ENCODE measurements at regions not wholly inside any gene's neighbourhood (a gene's known extent, or its start where the extent isn't known, plus 50 kb on each side); places are given as distances from the start of the nearest gene placed in this dataset.

GRCh38 chr6:18897350-18897749, 510.2 kb downstream of the RNF144B start:
- Histone ChIP-seq H3F3A (ENCODE audit: insufficient read depth, low read length) (no peaks in the 10 kb centered on the region), H3K9ac (ENCODE audit: low read length) (no peak overlapping the region), H3K9me2 (ENCODE audit: low read depth, low read length) (no peaks in the 10 kb centered on the region), H3K27ac (ENCODE audit: low read depth, low read length, poor library complexity, severe bottlenecking) (no peak overlapping the region), H3K79me2 (ENCODE audit: insufficient read depth, low read length) (no peaks in the 10 kb centered on the region), H3K36me3 (ENCODE audit: insufficient read depth, low read length) (no peaks in the 10 kb centered on the region), H3K4me2 (ENCODE audit: low read length) (no peak overlapping the region), H3K9me3 (ENCODE audit: low read length) (no peaks in the 10 kb centered on the region), H3K27me3 (ENCODE audit: insufficient read depth, low read length) (no peaks in the 10 kb centered on the region), H3K4me1 (ENCODE audit: insufficient read depth, low read length, severe bottlenecking) (no peaks in the 10 kb centered on the region), H2AFZ (ENCODE audit: low read length) (no peak overlapping the region), H3K4me3 (ENCODE audit: low read depth, low read length, poor library complexity, severe bottlenecking) (no peak overlapping the region), H4K20me1 (ENCODE audit: insufficient read depth, low read length) (no peaks in the 10 kb centered on the region)
- no peak for TF ChIP-seq CTCF (IDR thresholded peaks at IDR 0.05; ENCODE audit: low read length)
- no peak for TF ChIP-seq EZH2 (IDR thresholded peaks at IDR 0.05; ENCODE audit: borderline replicate concordance, low read length)

- TF ChIP-seq EZH2 (IDR thresholded peaks at IDR 0.05; ENCODE audit: borderline replicate concordance, low read length) (no peak), CTCF (IDR thresholded peaks at IDR 0.05; ENCODE audit: low read length) (no peak)
- no peak overlapping the region for H2AFZ ChIP-seq (ENCODE audit: low read length)
- H3K79me2 ChIP-seq (ENCODE audit: insufficient read depth, low read length): no peaks in the 10 kb centered on the region
- H3K27ac ChIP-seq (ENCODE audit: low read depth, low read length, poor library complexity, severe bottlenecking): no peak overlapping the region
- no peaks in the 10 kb centered on the region for H3K27me3 ChIP-seq (ENCODE audit: insufficient read depth, low read length)
- H3F3A ChIP-seq (ENCODE audit: insufficient read depth, low read length): no peaks in the 10 kb centered on the region
- no peaks in the 10 kb centered on the region for H3K9me2 ChIP-seq (ENCODE audit: low read depth, low read length)
- no peak overlapping the region for H3K4me2 ChIP-seq (ENCODE audit: low read length)
- H3K4me3 ChIP-seq (ENCODE audit: low read depth, low read length, poor library complexity, severe bottlenecking): no peak overlapping the region
- no peaks in the 10 kb centered on the region for H4K20me1 ChIP-seq (ENCODE audit: insufficient read depth, low read length)
- H3K9ac ChIP-seq (ENCODE audit: low read length): no peak overlapping the region
- H3K9me3 ChIP-seq (ENCODE audit: low read length): no peaks in the 10 kb centered on the region
- H3K36me3 ChIP-seq (ENCODE audit: insufficient read depth, low read length): no peaks in the 10 kb centered on the region
- no peaks in the 10 kb centered on the region for H3K4me1 ChIP-seq (ENCODE audit: insufficient read depth, low read length, severe bottlenecking)
Measured at GRCh38 chr6:18904681-18905080, 517.5 kb downstream of the RNF144B start.

GRCh38 chr6:18920701-18921100, 533.6 kb downstream of the RNF144B start:
- no peaks in the 10 kb centered on the region for H3F3A ChIP-seq (ENCODE audit: insufficient read depth, low read length)
- no peaks in the 10 kb centered on the region for H3K36me3 ChIP-seq (ENCODE audit: insufficient read depth, low read length)
- no peaks in the 10 kb centered on the region for H3K79me2 ChIP-seq (ENCODE audit: insufficient read depth, low read length)
- no peaks in the 10 kb centered on the region for H3K27me3 ChIP-seq (ENCODE audit: insufficient read depth, low read length)
- no peaks in the 10 kb centered on the region for H3K9me2 ChIP-seq (ENCODE audit: low read depth, low read length)
- no peak overlapping the region for H3K4me3 ChIP-seq (ENCODE audit: low read depth, low read length, poor library complexity, severe bottlenecking)
- no peaks in the 10 kb centered on the region for H4K20me1 ChIP-seq (ENCODE audit: insufficient read depth, low read length)
- H3K9ac ChIP-seq (ENCODE audit: low read length): no peak overlapping the region
- no peaks in the 10 kb centered on the region for H3K4me1 ChIP-seq (ENCODE audit: insufficient read depth, low read length, severe bottlenecking)
- H2AFZ ChIP-seq (ENCODE audit: low read length): no peak overlapping the region
- H3K27ac ChIP-seq (ENCODE audit: low read depth, low read length, poor library complexity, severe bottlenecking): no peak overlapping the region
- no peak overlapping the region for H3K4me2 ChIP-seq (ENCODE audit: low read length)
- no peaks in the 10 kb centered on the region for H3K9me3 ChIP-seq (ENCODE audit: low read length)
- TF ChIP-seq EZH2 (IDR thresholded peaks at IDR 0.05; ENCODE audit: borderline replicate concordance, low read length) (no peak), CTCF (IDR thresholded peaks at IDR 0.05; ENCODE audit: low read length) (no peak)

All from OCI-LY1 (cell line).